A549 (cell line): ENCODE measurements at regions not wholly inside any gene's neighbourhood (a gene's known extent, or its start where the extent isn't known, plus 50 kb on each side); places are given as distances from the start of the nearest gene placed in this dataset.

ENCODE experiments used
- CTCF ChIP-seq: fragments of >200 bp; sonication (Bioruptor Twin); formaldehyde crosslinking; IDR thresholded peaks from 3 replicates; pipeline ENCODE4 v1.5.1; 2016
- POLR2A ChIP-seq: IDR thresholded peaks from 2 replicates; pipeline ENCODE4 v1.6.1; 2012; ENCODE audit warnings: mild to moderate bottlenecking, low read length

GRCh38 chr10:44685747-44686146 lies 225.4 kb upstream of the TMEM72 start:
- no peak for TF ChIP-seq POLR2A
- TF ChIP-seq CTCF: no peak
